Gastrocnemius medialis (tissue), 4 donors: ENCODE measurements at regions not wholly inside any gene's neighbourhood (a gene's known extent, or its start where the extent isn't known, plus 50 kb on each side); places are given as distances from the start of the nearest gene placed in this dataset.

Experiments used
- ATAC-seq, 2 donors: fragments of 150-250 bp; one replicate each; pipeline ENCODE4 v1.9.1; 2016
- DNase-seq, 2 donors: peaks; one replicate each; pipeline ENCODE4 v3.0.0-alpha.2; 2019
- H3K27ac ChIP-seq, 4 donors: fragments of 200-600 bp; sonication (generic); 1 replicate in 1 of 4; 2 replicates in 3 of 4; pipeline ENCODE4 v1.5.1; 2016 to 2018; ENCODE audit warnings: mild to moderate bottlenecking in 2 of 4, moderate library complexity in 1 of 4
- H3K27me3 ChIP-seq, 3 donors: fragments of 200-600 bp; sonication (generic) in 2 of 3; 1 replicate in 1 of 3; 2 replicates in 2 of 3; pipeline versions ENCODE4 v1.5.1 to v1.6.0; 2016 to 2019; ENCODE audit warnings: mild to moderate bottlenecking in 1 of 3, moderate library complexity in 1 of 3
- H3K36me3 ChIP-seq, 2 donors: fragments of 200-600 bp; sonication (generic) in 1 of 2; one replicate each; pipeline ENCODE4 v1.5.1; 2017 to 2018
- H3K4me1 ChIP-seq, 2 donors: fragments of 200-600 bp; sonication (generic) in 1 of 2; one replicate each; pipeline ENCODE4 v1.5.1; 2016 to 2017; ENCODE audit warnings: mild to moderate bottlenecking in 2 of 2
- H3K4me3 ChIP-seq, 4 donors: fragments of 200-600 bp; sonication (generic) in 3 of 4; 1 replicate in 1 of 4; 2 replicates in 3 of 4; pipeline ENCODE4 v1.5.1; 2016 to 2019; ENCODE audit warnings: mild to moderate bottlenecking in 2 of 4
- H3K9me3 ChIP-seq, 3 donors: fragments of 200-600 bp; sonication (generic) in 2 of 3; 1 replicate in 1 of 3; 2 replicates in 2 of 3; pipeline ENCODE4 v1.5.1; 2016 to 2019
- POLR2A ChIP-seq, 2 donors: fragments of 450-650 bp; IDR thresholded peaks; one replicate each; pipeline ENCODE4 v1.6.1; 2017; ENCODE audit warnings: antibody characterized with exemption in 2 of 2, mild to moderate bottlenecking in 2 of 2, moderate library complexity in 2 of 2
- in situ Hi-C, 4 donors: fragments of 200-750 bp; cut with MboI; loops; one replicate each; pipeline versions ENCODE4 v1.15.0 to v1.8.0; 2017; ENCODE audit warnings: low sequenced_read_pairs in 4 of 4
- intact Hi-C: fragments of 100-400 bp; cut with DNase I; formaldehyde crosslinking; loops from one replicate; pipeline ENCODE4 v1.15.1; 2023; ENCODE audit warnings: low total_unique reads
- TF ChIP-seq, protein P1 (sequence below), 5 experiments: fragments of 450-650 bp in 3 of 5; fragments of 200-600 bp in 2 of 5; sonication (generic) in 2 of 5; IDR thresholded peaks in 4 of 5; conservative IDR thresholded peaks in 1 of 5; 1 replicate in 4 of 5; 2 replicates in 1 of 5; pipeline ENCODE4 v1.5.1; 2016 to 2019; ENCODE audit warnings: antibody characterized with exemption in 5 of 5, mild to moderate bottlenecking in 3 of 5, moderate library complexity in 3 of 5

GRCh38 chr6:47416396-47417345 lies 60.9 kb upstream of the CD2AP start:
- no peak overlapping the region for H3K4me3 ChIP-seq
- no peaks in the 10 kb centered on the region for H3K27me3 ChIP-seq
- intact Hi-C loops (loop anchor here (10.0 kb wide), 1 partner anchor 178 kb away; no protein-coding TSS in a partner anchor), in situ Hi-C loops (loop anchor here in 3 of 4 donors (10.0 to 25.0 kb wide), 3 partner anchors 171 to 371 kb away; partner anchors contain the start of gene OPN5 (in 2 of the 3))
- no peak for DNase-seq
- TF ChIP-seq, protein P1, sequence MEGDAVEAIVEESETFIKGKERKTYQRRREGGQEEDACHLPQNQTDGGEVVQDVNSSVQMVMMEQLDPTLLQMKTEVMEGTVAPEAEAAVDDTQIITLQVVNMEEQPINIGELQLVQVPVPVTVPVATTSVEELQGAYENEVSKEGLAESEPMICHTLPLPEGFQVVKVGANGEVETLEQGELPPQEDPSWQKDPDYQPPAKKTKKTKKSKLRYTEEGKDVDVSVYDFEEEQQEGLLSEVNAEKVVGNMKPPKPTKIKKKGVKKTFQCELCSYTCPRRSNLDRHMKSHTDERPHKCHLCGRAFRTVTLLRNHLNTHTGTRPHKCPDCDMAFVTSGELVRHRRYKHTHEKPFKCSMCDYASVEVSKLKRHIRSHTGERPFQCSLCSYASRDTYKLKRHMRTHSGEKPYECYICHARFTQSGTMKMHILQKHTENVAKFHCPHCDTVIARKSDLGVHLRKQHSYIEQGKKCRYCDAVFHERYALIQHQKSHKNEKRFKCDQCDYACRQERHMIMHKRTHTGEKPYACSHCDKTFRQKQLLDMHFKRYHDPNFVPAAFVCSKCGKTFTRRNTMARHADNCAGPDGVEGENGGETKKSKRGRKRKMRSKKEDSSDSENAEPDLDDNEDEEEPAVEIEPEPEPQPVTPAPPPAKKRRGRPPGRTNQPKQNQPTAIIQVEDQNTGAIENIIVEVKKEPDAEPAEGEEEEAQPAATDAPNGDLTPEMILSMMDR (IDR thresholded peaks at IDR 0.05 in 4 of 5, conservative IDR thresholded peaks at IDR 0.05 in 1 of 5): no peak
- no peak for TF ChIP-seq POLR2A (IDR thresholded peaks at IDR 0.05)
- ATAC-seq: no peak
- H3K4me1 ChIP-seq: peaks cover 0 to 5% of the 10 kb centered on the region in 2 donors
- H3K27ac ChIP-seq: no peak overlapping the region
- H3K36me3 ChIP-seq: no peaks in the 10 kb centered on the region
- H3K9me3 ChIP-seq: no peaks in the 10 kb centered on the region

DNA sequence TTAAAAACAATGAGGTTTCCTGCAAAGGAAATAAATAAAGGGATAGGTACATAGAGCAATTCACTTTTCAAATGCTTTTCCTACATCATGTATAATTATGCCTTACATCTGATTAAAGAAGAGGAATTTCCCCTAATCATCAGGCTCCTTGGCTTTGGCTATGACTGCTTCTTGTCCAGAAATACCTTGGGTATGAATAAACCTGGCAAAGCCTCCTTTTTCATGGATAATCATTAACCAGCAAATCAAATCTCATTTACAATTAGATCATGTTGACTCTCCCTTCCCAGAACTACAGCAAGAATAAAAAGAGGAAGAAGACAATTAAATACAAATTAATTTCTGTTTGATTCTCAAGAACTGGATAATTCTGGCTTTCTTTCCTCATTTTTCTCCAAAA lies 58.0 kb upstream of the CD2AP start:
- TF ChIP-seq, protein P1 (IDR thresholded peaks at IDR 0.05 in 4 of 5, conservative IDR thresholded peaks at IDR 0.05 in 1 of 5): no peak
- TF ChIP-seq POLR2A (IDR thresholded peaks at IDR 0.05): no peak
- no peaks in the 10 kb centered on the region for H3K9me3 ChIP-seq
- in situ Hi-C loops: loop anchor here in 3 of 4 donors (10.0 to 25.0 kb wide), 3 partner anchors 168 to 368 kb away; partner anchors contain the start of gene OPN5 (in 2 of the 3)
- H3K27me3 ChIP-seq: no peaks in the 10 kb centered on the region
- no peak for DNase-seq
- intact Hi-C loops: loop anchor here (10.0 kb wide), 1 partner anchor 175 kb away; no protein-coding TSS in a partner anchor
- ATAC-seq: no peak
- H3K27ac ChIP-seq: no peak overlapping the region
- no peaks in the 10 kb centered on the region for H3K36me3 ChIP-seq
- no peaks in the 10 kb centered on the region for H3K4me1 ChIP-seq
- H3K4me3 ChIP-seq: no peak overlapping the region

- Histone ChIP-seq H3K36me3 (no peaks in the 10 kb centered on the region), H3K27me3 (no peaks in the 10 kb centered on the region), H3K4me1 (no peaks in the 10 kb centered on the region), H3K27ac (no peak overlapping the region), H3K4me3 (no peak overlapping the region), H3K9me3 (no peaks in the 10 kb centered on the region)
- in situ Hi-C loops: loop anchor here in 2 of 4 donors (25.0 kb wide), 2 partner anchors 167 to 367 kb away; partner anchors contain the start of gene OPN5 (in 2 of the 2)
- TF ChIP-seq, protein P1 (IDR thresholded peaks at IDR 0.05 in 4 of 5, conservative IDR thresholded peaks at IDR 0.05 in 1 of 5): no peak
- TF ChIP-seq POLR2A (IDR thresholded peaks at IDR 0.05): no peak
- DNase-seq: no peak
- no peak for ATAC-seq
- intact Hi-C loops: no loop called here
Measured at GRCh38 chr6:47420394-47421371, 56.9 kb upstream of the CD2AP start.

- Histone ChIP-seq H3K27ac (no peak overlapping the region), H3K9me3 (peaks cover 0 to 3% (median 0%) of the 10 kb centered on the region in 3 donors), H3K4me1 (no peaks in the 10 kb centered on the region), H3K4me3 (no peak overlapping the region), H3K27me3 (no peaks in the 10 kb centered on the region), H3K36me3 (no peaks in the 10 kb centered on the region)
- in situ Hi-C loops (loop anchor here in 2 of 4 donors (25.0 kb wide), 2 partner anchors 164 to 364 kb away; partner anchors contain the start of gene OPN5 (in 2 of the 2)), intact Hi-C loops (no loop called here)
- TF ChIP-seq POLR2A (IDR thresholded peaks at IDR 0.05): no peak
- TF ChIP-seq, protein P1 (IDR thresholded peaks at IDR 0.05 in 4 of 5, conservative IDR thresholded peaks at IDR 0.05 in 1 of 5): no peak
- DNase-seq (no peak), ATAC-seq (no peak)
Measured at GRCh38 chr6:47423079-47423478, 54.5 kb upstream of the CD2AP start.
